Neural cell (in vitro differentiated cells): ENCODE measurements at regions not wholly inside any gene's neighbourhood (a gene's known extent, or its start where the extent isn't known, plus 50 kb on each side); places are given as distances from the start of the nearest gene placed in this dataset.

ENCODE experiments used
- H2AFZ ChIP-seq: fragments of 200-600, 300-800 bp; sonication (generic), shearing (Covaris generic); 2 replicates; pipeline ENCODE4 v1.6.0; 2014; ENCODE audit warnings: low read depth, mild to moderate bottlenecking, antibody characterized with exemption, low read length, moderate library complexity
- H3F3A ChIP-seq: fragments of 200-600 bp; shearing (Covaris generic); 2 replicates; pipeline ENCODE4 v1.6.1; 2016; ENCODE audit warnings: mild to moderate bottlenecking, moderate library complexity, mixed read lengths, antibody characterized with exemption, low read length; ENCODE audit not compliant: insufficient read depth, poor library complexity, severe bottlenecking
- H3K27ac ChIP-seq: fragments of 200-600, 300-800 bp; sonication (generic), shearing (Covaris generic); 2 replicates; pipeline ENCODE4 v1.5.1; 2014; ENCODE audit warnings: mild to moderate bottlenecking, low read length, moderate library complexity
- H3K27me3 ChIP-seq: fragments of 300-800, 200-600 bp; sonication (generic), shearing (Covaris generic); 2 replicates; pipeline ENCODE4 v1.6.0; 2014; ENCODE audit warnings: mild to moderate bottlenecking, low read depth, low read length, moderate library complexity; ENCODE audit not compliant: insufficient read depth
- H3K36me3 ChIP-seq: fragments of 300-800, 200-600 bp; sonication (generic), shearing (Covaris generic); 2 replicates; pipeline ENCODE4 v1.5.1; 2014; ENCODE audit warnings: mild to moderate bottlenecking, antibody characterized with exemption, low read length, moderate library complexity; ENCODE audit not compliant: insufficient read depth
- H3K4me2 ChIP-seq: fragments of 300-800, 200-600 bp; sonication (generic), shearing (Covaris generic); 2 replicates; pipeline ENCODE4 v1.6.0; 2014; ENCODE audit warnings: mild to moderate bottlenecking, low read length
- H3K4me3 ChIP-seq: fragments of 300-800, 200-600 bp; sonication (generic), shearing (Covaris generic); 2 replicates; pipeline ENCODE4 v1.5.1; 2014; ENCODE audit warnings: mild to moderate bottlenecking, low read length, moderate library complexity
- H3K79me2 ChIP-seq: fragments of 200-600 bp; shearing (Covaris generic); replicated peaks from 2 replicates; pipeline ENCODE4 v1.6.0; 2014; ENCODE audit warnings: mild to moderate bottlenecking, low read length, moderate library complexity; ENCODE audit not compliant: insufficient read depth
- H3K9ac ChIP-seq: fragments of 300-800, 200-600 bp; sonication (generic), shearing (Covaris generic); 2 replicates; pipeline ENCODE4 v1.6.1; 2016; ENCODE audit warnings: mild to moderate bottlenecking, low read length, mixed read lengths
- H3K9me2 ChIP-seq: fragments of 200-600 bp; shearing (Covaris generic); 2 replicates; pipeline ENCODE4 v1.6.1; 2016; ENCODE audit warnings: mild to moderate bottlenecking, low read length, mixed read lengths; ENCODE audit not compliant: insufficient read depth
- H3K9me3 ChIP-seq: fragments of 200-600, 300-800 bp; sonication (generic), shearing (Covaris generic); 2 replicates; pipeline ENCODE4 v1.6.1; 2016; ENCODE audit warnings: mild to moderate bottlenecking, mixed run types, low read length, moderate library complexity, mixed read lengths
- H4K20me1 ChIP-seq: fragments of 200-600 bp; shearing (Covaris generic); 2 replicates; pipeline ENCODE4 v1.6.1; 2016; ENCODE audit warnings: mild to moderate bottlenecking, mixed run types; ENCODE audit not compliant: insufficient read depth
- CTCF ChIP-seq: fragments of 450-650 bp; IDR thresholded peaks from 2 replicates; pipeline ENCODE4 v1.5.1; 2014; ENCODE audit warnings: antibody characterized with exemption, mild to moderate bottlenecking, moderate library complexity; ENCODE audit not compliant: poor library complexity, severe bottlenecking
- EP300 ChIP-seq: fragments of 450-650 bp; conservative IDR thresholded peaks from 2 replicates; pipeline ENCODE4 v1.6.1; 2014; ENCODE audit warnings: antibody characterized with exemption, mild to moderate bottlenecking, moderate library complexity; ENCODE audit not compliant: poor library complexity, severe bottlenecking
- EZH2 ChIP-seq: fragments of 200-600, 300-800 bp; shearing (Covaris generic), sonication (generic); IDR thresholded peaks from 2 replicates; pipeline ENCODE4 v1.6.1; 2014; ENCODE audit warnings: antibody characterized with exemption, low read length, borderline replicate concordance, mild to moderate bottlenecking; ENCODE audit not compliant: insufficient read depth, poor library complexity, severe bottlenecking
- MXI1 ChIP-seq: fragments of 450-650 bp; conservative IDR thresholded peaks from 2 replicates; pipeline ENCODE4 v1.6.1; 2014; ENCODE audit warnings: antibody characterized with exemption, mild to moderate bottlenecking; ENCODE audit not compliant: poor library complexity, severe bottlenecking
- POLR2AphosphoS5 ChIP-seq: IDR thresholded peaks from 2 replicates; pipeline ENCODE4 v1.6.1; 2012
- RAD21 ChIP-seq: fragments of 450-650 bp; conservative IDR thresholded peaks from 2 replicates; pipeline ENCODE4 v1.6.1; 2014; ENCODE audit warnings: antibody characterized with exemption, mild to moderate bottlenecking, moderate library complexity
- REST ChIP-seq: IDR thresholded peaks from 2 replicates; pipeline ENCODE4 v1.6.1; 2012; ENCODE audit warnings: borderline replicate concordance
- SMC3 ChIP-seq: fragments of 450-650 bp; conservative IDR thresholded peaks from 2 replicates; pipeline ENCODE4 v1.6.1; 2014; ENCODE audit warnings: antibody characterized with exemption, mild to moderate bottlenecking, moderate library complexity; ENCODE audit not compliant: poor library complexity
- TAF1 ChIP-seq: IDR thresholded peaks from 2 replicates; pipeline ENCODE4 v1.6.1; 2012; ENCODE audit warnings: low read depth

- no peaks in the 10 kb centered on the region for H3K9me2 ChIP-seq
- H3K36me3 ChIP-seq = no peaks in the 10 kb centered on the region
- no peak overlapping the region for H3K4me2 ChIP-seq
- no peaks in the 10 kb centered on the region for H3K27me3 ChIP-seq
- no peaks in the 10 kb centered on the region for H3F3A ChIP-seq
- no peak overlapping the region for H2AFZ ChIP-seq
- H3K4me3 ChIP-seq = no peak overlapping the region
- H3K9me3 ChIP-seq = no peaks in the 10 kb centered on the region
- H4K20me1 ChIP-seq = no peaks in the 10 kb centered on the region
- no peak overlapping the region for H3K27ac ChIP-seq
- no peak overlapping the region for H3K9ac ChIP-seq
- TF ChIP-seq CTCF (no peak), SMC3 (no peak), EZH2 (no peak), RAD21 (no peak), REST (no peak), POLR2AphosphoS5 (no peak), TAF1 (no peak), MXI1 (no peak), EP300 (no peak)
- H3K79me2 ChIP-seq = no peaks in the 10 kb centered on the region
Measured at GRCh38 chr18:73848656-73849055, 299.0 kb downstream of the FBXO15 start.

- TF ChIP-seq EZH2 = no peak
- Histone ChIP-seq H3K9ac (no peak overlapping the region), H3K27ac (no peak overlapping the region), H3K4me2 (no peak overlapping the region), H3F3A (no peaks in the 10 kb centered on the region), H3K9me3 (no peaks in the 10 kb centered on the region), H4K20me1 (no peaks in the 10 kb centered on the region), H3K79me2 (no peaks in the 10 kb centered on the region), H3K9me2 (no peaks in the 10 kb centered on the region), H2AFZ (no peak overlapping the region), H3K4me3 (no peak overlapping the region), H3K27me3 (no peaks in the 10 kb centered on the region), H3K36me3 (no peaks in the 10 kb centered on the region)
Measured at GRCh38 chr18:73843455-73843854, 304.2 kb downstream of the FBXO15 start.
